Right ventricle myocardium inferior (tissue), 1 donor: ENCODE measurements at regions not wholly inside any gene's neighbourhood (a gene's known extent, or its start where the extent isn't known, plus 50 kb on each side); places are given as distances from the start of the nearest gene placed in this dataset.
"Not testable (repeated sequence)": the region's sequence is repeated elsewhere in the genome, so short reads cannot be mapped to it uniquely, and the experiment has no call there.

Experiments used
- ATAC-seq: fragments of 200-7000 bp; cut with Tn5 transposase; one replicate; pipeline ENCODE4 v1.9.1; 2020; ENCODE audit warnings: mild to moderate bottlenecking, moderate library complexity
- DNase-seq: peaks from one replicate; pipeline ENCODE4 v3.0.0; 2021; ENCODE audit errors: missing footprints
- intact Hi-C: fragments of 100-400 bp; cut with DNase I; formaldehyde crosslinking; loops from one replicate; pipeline ENCODE4 v1.11.0; 2022
- donor health status: DM: no; HTN: yes; CAD: no; lungs with severe emphysema.

DNA sequence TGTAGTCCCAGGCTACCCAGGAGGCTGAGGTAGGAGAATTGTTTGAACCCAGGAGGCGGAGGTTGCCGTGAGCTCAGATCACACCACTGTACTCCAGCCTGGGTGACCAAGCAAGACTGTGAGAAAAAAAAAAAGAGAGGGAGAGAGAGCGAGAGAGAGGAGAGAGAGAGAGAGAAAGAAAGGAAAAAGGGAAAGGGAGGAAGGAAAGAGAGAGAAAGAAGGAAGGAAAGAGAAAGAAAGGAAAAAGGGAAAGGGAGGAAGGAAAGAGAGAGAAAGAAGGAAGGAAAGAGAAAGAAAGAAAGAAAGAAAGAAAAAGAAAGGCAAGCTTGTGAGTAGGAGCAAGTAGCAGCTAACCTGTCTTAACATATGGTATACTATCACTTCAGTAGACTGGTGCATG, 443.5 kb downstream of the ARL4A start:
- DNase-seq, intact Hi-C loops, ATAC-seq: not testable (repeated sequence)

- intact Hi-C loops: no loop called here
- ATAC-seq (no peak), DNase-seq (no peak)
Observed at GRCh38 chr7:13132314-13132713, 444.9 kb downstream of the ARL4A start.

GRCh38 chr7:13136345-13136744, 448.9 kb downstream of the ARL4A start:
- DNase-seq, ATAC-seq, intact Hi-C loops: not testable (repeated sequence)

DNA sequence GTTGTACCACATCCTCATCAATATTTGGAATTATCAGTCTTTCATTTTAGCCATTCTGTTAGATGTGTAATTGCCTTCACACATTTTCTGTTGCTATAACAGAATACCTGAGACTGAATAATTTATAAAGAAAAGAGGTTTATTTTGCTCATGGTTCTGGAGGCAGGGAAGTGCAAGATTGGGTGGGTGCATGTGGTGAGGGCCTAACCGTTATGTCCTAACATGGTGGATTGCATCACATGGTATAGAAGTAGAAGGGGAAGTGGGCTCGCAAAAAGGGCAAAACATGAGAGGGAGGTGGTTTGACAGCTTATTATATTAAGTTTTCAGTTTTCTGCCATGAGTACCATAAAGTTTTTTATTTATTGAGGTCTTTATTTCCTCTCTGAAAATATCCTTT, 452.0 kb downstream of the ARL4A start:
- ATAC-seq (no peak), DNase-seq (no peak)
- intact Hi-C loops: no loop called here

- intact Hi-C loops: no loop called here
- ATAC-seq (peak; percentile 63), DNase-seq (no peak)
Observed at GRCh38 chr7:13144673-13145072, 457.2 kb downstream of the ARL4A start.

DNA sequence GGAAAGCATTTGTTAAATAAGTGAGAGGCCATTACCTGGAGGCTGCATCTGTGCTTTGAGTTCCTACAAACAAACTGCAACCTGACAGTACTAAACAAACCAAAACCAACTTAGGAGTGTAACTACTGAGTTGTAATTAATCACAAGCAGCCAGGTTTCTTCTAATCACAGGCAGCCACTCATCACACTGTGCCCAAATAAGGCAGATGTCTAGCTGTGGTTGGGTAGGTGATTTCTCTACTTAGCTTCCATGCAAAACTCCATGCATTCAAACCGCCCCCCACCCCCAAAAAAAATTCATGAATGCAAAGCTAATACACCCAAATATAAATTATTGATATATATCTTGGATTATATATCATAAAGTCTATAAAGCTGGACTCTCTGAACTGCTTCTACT, 461.1 kb downstream of the ARL4A start:
- ATAC-seq: no peak
- DNase-seq: no peak
- intact Hi-C loops: no loop called here

DNA sequence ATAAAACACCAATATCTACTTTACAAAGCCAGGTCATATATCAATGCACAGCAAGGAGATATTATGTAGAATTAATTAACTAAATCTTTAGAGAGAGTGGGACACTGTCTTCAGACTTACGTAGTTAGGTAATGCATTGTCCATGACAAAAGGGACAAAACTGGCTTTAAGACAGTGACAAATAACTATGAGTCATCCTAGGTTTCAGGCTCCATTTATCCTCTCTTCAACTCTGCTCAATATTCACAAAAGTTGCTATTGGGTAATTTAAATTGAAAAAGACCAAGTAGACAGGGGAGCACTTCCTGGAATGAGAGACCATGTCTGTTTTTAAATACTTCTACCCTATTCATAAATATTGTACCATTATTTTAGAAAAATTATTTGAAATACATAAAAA, 464.5 kb downstream of the ARL4A start:
- DNase-seq: no peak
- intact Hi-C loops: no loop called here
- no peak for ATAC-seq

DNA sequence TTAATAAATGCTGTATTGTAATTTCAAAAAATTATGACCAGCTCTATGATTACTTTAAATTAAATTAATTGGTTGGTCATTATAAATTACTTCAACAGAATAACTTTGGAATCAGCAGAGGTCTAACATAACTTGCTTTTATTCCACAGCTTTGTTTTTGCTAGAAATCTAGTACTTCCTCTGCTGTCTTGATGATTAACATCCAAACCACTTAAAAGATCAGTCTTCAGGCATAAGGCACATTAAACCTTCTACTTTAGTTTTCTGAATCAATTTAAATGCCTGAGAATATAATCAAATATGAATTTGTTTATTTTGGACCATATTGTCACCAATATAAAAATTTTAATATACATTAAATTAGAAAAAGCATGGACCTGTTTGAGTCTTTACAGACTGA, 465.3 kb downstream of the ARL4A start:
- intact Hi-C loops: no loop called here
- DNase-seq (no peak), ATAC-seq (no peak)

GRCh38 chr7:13153266-13153665, 465.8 kb downstream of the ARL4A start:
- ATAC-seq (no peak), DNase-seq (no peak)
- intact Hi-C loops: no loop called here

- intact Hi-C loops: no loop called here
- ATAC-seq (no peak), DNase-seq (no peak)
Observed at GRCh38 chr7:13153742-13154141, 466.3 kb downstream of the ARL4A start.

DNA sequence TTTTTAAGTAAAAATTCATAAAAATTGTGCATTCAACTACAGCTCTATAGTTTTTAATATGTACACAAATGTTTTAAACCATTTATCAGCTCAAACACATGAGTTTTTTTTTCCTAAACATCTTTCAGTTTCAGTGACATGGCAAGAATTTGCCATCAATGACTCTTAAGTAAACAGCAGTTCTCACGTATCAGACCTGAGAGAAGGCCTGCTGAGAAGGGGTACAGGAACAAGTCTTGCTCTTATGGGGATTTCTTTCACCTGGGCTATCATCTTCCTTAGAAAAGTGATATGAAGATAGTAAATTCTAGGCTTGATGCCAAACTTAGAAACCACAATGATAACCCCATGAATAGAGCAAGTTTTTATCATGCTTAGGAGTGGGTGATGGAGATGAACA, 467.8 kb downstream of the ARL4A start:
- no peak for ATAC-seq
- intact Hi-C loops: no loop called here
- no peak for DNase-seq

DNA sequence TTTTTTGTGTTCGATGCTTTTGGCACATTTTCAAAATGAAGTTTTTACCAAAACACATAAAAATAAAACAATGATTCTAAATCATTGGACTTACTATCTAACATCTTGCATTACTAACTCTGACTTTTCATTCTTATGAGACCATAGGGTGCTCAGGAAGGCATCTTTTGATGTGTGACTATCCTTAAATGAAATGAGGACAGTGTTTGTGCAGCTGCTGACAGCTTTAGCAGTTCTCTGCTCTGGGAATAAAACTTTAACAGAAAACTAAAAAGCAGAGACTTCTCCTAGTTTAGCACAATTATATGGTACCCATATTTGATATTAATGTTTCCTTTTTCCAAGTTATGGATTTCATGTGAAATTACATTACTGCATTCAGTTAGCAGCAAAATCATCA, 471.6 kb downstream of the ARL4A start:
- no peak for DNase-seq
- intact Hi-C loops: no loop called here
- no peak for ATAC-seq

GRCh38 chr7:13159467-13160184, 472.2 kb downstream of the ARL4A start:
- DNase-seq (no peak), ATAC-seq (no peak)
- intact Hi-C loops: no loop called here

- ATAC-seq (no peak), DNase-seq (no peak)
- intact Hi-C loops: no loop called here
Observed at GRCh38 chr7:13161125-13161524, 473.7 kb downstream of the ARL4A start.

- intact Hi-C loops: no loop called here
- DNase-seq: no peak
Observed at GRCh38 chr7:13165854-13166253, 478.4 kb downstream of the ARL4A start.

DNA sequence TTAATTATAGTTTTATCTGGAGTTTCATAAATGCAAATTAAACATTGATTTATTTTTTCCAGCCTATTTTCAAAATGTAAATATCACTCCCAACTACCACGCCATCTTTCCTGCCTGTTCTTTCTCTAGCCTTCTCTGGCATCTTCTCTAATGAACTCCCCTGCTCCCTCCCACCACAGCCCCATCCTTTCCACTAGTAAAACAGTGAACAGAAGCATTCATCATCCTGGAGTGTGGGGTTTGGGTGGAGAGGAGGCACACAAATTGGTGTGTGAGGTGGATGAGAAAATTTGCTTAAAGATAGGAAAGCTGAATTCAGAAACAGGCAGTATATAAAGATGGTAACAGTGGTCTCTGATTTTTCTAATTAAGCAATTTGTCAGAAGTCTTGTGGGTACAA, 479.4 kb downstream of the ARL4A start:
- ATAC-seq (no peak), DNase-seq (no peak)
- intact Hi-C loops: no loop called here

More at GRCh38 chr7:13165854-13166253, 478.4 kb downstream of the ARL4A start:
- ATAC-seq: no peak

- ATAC-seq (no peak), DNase-seq (no peak)
- intact Hi-C loops: no loop called here
Observed at GRCh38 chr7:13169356-13169755, 481.9 kb downstream of the ARL4A start.

DNA sequence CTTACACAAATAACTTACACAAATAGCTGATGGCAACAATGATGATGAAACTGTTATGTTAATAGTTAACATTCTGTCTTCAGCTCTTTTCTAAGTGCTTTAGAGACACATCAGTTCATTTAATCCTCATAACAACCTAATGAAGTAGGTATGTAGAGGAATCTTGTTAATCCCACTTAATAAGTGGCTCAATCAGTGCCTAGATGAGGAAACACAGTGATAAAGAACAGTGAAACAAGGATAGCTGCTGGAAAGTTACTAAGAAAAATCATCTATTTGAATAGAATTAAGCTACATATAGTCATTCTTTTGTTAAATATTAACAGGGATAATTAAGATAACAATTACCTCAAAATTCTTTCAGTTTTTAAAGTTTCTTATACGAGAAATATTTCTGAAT, 487.6 kb downstream of the ARL4A start:
- intact Hi-C loops: loop anchor here (5.0 kb wide), 1 partner anchor 488 kb away; the partner anchor contains the start of gene ARL4A
- no peak for ATAC-seq
- no peak for DNase-seq

DNA sequence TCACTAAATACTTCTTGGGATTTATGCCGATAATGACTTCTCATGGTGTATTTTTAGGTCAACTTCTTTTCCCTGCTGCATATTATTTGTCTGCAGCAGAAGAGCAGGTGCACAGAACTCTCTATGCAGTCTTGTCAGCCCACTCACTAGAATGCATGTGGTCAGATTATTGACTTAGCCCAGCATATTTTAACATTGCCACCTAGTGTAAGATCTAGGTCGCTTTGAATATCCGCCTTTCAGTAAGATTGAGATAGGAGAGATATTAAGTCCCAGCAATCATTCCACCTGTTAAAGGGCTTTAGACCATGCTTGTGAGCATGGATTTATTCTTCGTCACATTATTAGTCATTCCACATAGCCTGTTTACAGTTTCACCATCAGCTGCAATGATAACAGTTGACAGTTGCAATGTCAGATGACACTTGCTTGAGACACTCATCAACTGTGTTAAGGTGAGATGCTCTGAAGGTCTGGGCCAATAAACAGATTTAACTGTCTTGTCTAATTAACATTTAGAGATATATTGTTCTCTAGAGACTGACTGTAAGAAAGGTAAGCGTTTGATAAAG, 491.7 kb downstream of the ARL4A start:
- ATAC-seq: peak; percentile 34
- intact Hi-C loops: loop anchor here (5.0 kb wide), 1 partner anchor 492 kb away; the partner anchor contains the start of gene ARL4A
- DNase-seq: no peak

- DNase-seq: no peak
- intact Hi-C loops: loop anchor here (5.0 kb wide), 1 partner anchor 493 kb away; the partner anchor contains the start of gene ARL4A
- peak; percentile 46 for ATAC-seq
Observed at GRCh38 chr7:13179775-13180523, 492.5 kb downstream of the ARL4A start.
